ENCODE measurements at regions not wholly inside any gene's neighbourhood (a gene's known extent, or its start where the extent isn't known, plus 50 kb on each side); places are given as distances from the start of the nearest gene placed in this dataset.

GRCh38 chr5:68802430-68802829 is 291.4 kb upstream of the SLC30A5 start:
- no peaks in the 10 kb centered on the region for H3K4me1 ChIP-seq (ENCODE audit: control insufficient read depth in 1 of 2, insufficient read depth in 2 of 2, low read length in 2 of 2)
- no peak overlapping the region for H3K27ac ChIP-seq (ENCODE audit: low read length)
- H3K9me3 ChIP-seq (ENCODE audit: control insufficient read depth in 1 of 2, low read length in 2 of 2), result peaks cover 0 to 4% of the 10 kb centered on the region in 2 donors
- no peaks in the 10 kb centered on the region for H3K27me3 ChIP-seq (ENCODE audit: low read depth, low read length)
- no peak overlapping the region for H3K4me3 ChIP-seq (ENCODE audit: low read depth in 1 of 2, low read length in 2 of 2)
- no peaks in the 10 kb centered on the region for H3K36me3 ChIP-seq (ENCODE audit: control insufficient read depth in 1 of 2, insufficient read depth in 2 of 2, low read length in 2 of 2)

- H3K27me3 ChIP-seq (ENCODE audit: low read depth, low read length), result no peaks in the 10 kb centered on the region
- H3K27ac ChIP-seq (ENCODE audit: low read length), result no peak overlapping the region
- H3K4me3 ChIP-seq (ENCODE audit: low read depth in 1 of 2, low read length in 2 of 2), result no peak overlapping the region
- no peaks in the 10 kb centered on the region for H3K36me3 ChIP-seq (ENCODE audit: control insufficient read depth in 1 of 2, insufficient read depth in 2 of 2, low read length in 2 of 2)
- peaks cover 0 to 4% of the 10 kb centered on the region in 2 donors for H3K9me3 ChIP-seq (ENCODE audit: control insufficient read depth in 1 of 2, low read length in 2 of 2)
- no peaks in the 10 kb centered on the region for H3K4me1 ChIP-seq (ENCODE audit: control insufficient read depth in 1 of 2, insufficient read depth in 2 of 2, low read length in 2 of 2)
Observed at GRCh38 chr5:68803881-68804319, 289.9 kb upstream of the SLC30A5 start.

- no peak overlapping the region for H3K4me3 ChIP-seq (ENCODE audit: low read depth in 1 of 2, low read length in 2 of 2)
- peaks cover 0 to 4% of the 10 kb centered on the region in 2 donors for H3K9me3 ChIP-seq (ENCODE audit: control insufficient read depth in 1 of 2, low read length in 2 of 2)
- no peaks in the 10 kb centered on the region for H3K36me3 ChIP-seq (ENCODE audit: control insufficient read depth in 1 of 2, insufficient read depth in 2 of 2, low read length in 2 of 2)
- H3K4me1 ChIP-seq (ENCODE audit: control insufficient read depth in 1 of 2, insufficient read depth in 2 of 2, low read length in 2 of 2), result no peaks in the 10 kb centered on the region
- no peak overlapping the region for H3K27ac ChIP-seq (ENCODE audit: low read length)
- no peaks in the 10 kb centered on the region for H3K27me3 ChIP-seq (ENCODE audit: low read depth, low read length)
Observed at GRCh38 chr5:68804343-68804742, 289.5 kb upstream of the SLC30A5 start.

- no peaks in the 10 kb centered on the region for H3K36me3 ChIP-seq (ENCODE audit: control insufficient read depth in 1 of 2, insufficient read depth in 2 of 2, low read length in 2 of 2)
- H3K4me3 ChIP-seq (ENCODE audit: low read depth in 1 of 2, low read length in 2 of 2), result no peak overlapping the region
- no peaks in the 10 kb centered on the region for H3K27me3 ChIP-seq (ENCODE audit: low read depth, low read length)
- no peak overlapping the region for H3K27ac ChIP-seq (ENCODE audit: low read length)
- no peaks in the 10 kb centered on the region for H3K4me1 ChIP-seq (ENCODE audit: control insufficient read depth in 1 of 2, insufficient read depth in 2 of 2, low read length in 2 of 2)
- H3K9me3 ChIP-seq (ENCODE audit: control insufficient read depth in 1 of 2, low read length in 2 of 2), result peaks cover 0 to 4% of the 10 kb centered on the region in 2 donors
Observed at GRCh38 chr5:68805444-68805843, 288.4 kb upstream of the SLC30A5 start.

GRCh38 chr5:68817632-68818031 is 276.2 kb upstream of the SLC30A5 start:
- H3K27me3 ChIP-seq (ENCODE audit: low read depth, low read length), result no peaks in the 10 kb centered on the region
- no peak overlapping the region for H3K27ac ChIP-seq (ENCODE audit: low read length)
- H3K4me3 ChIP-seq (ENCODE audit: low read depth in 1 of 2, low read length in 2 of 2), result no peak overlapping the region
- H3K36me3 ChIP-seq (ENCODE audit: control insufficient read depth in 1 of 2, insufficient read depth in 2 of 2, low read length in 2 of 2), result no peaks in the 10 kb centered on the region
- no peaks in the 10 kb centered on the region for H3K4me1 ChIP-seq (ENCODE audit: control insufficient read depth in 1 of 2, insufficient read depth in 2 of 2, low read length in 2 of 2)
- no peaks in the 10 kb centered on the region for H3K9me3 ChIP-seq (ENCODE audit: control insufficient read depth in 1 of 2, low read length in 2 of 2)

GRCh38 chr5:68818057-68818695 is 275.6 kb upstream of the SLC30A5 start:
- no peak overlapping the region for H3K27ac ChIP-seq (ENCODE audit: low read length)
- H3K36me3 ChIP-seq (ENCODE audit: control insufficient read depth in 1 of 2, insufficient read depth in 2 of 2, low read length in 2 of 2), result no peaks in the 10 kb centered on the region
- no peak overlapping the region for H3K4me3 ChIP-seq (ENCODE audit: low read depth in 1 of 2, low read length in 2 of 2)
- H3K4me1 ChIP-seq (ENCODE audit: control insufficient read depth in 1 of 2, insufficient read depth in 2 of 2, low read length in 2 of 2), result no peaks in the 10 kb centered on the region
- H3K9me3 ChIP-seq (ENCODE audit: control insufficient read depth in 1 of 2, low read length in 2 of 2), result no peaks in the 10 kb centered on the region
- H3K27me3 ChIP-seq (ENCODE audit: low read depth, low read length), result no peaks in the 10 kb centered on the region

GRCh38 chr5:68818870-68819269 is 274.9 kb upstream of the SLC30A5 start:
- Histone ChIP-seq H3K36me3 (ENCODE audit: control insufficient read depth in 1 of 2, insufficient read depth in 2 of 2, low read length in 2 of 2) (no peaks in the 10 kb centered on the region), H3K4me3 (ENCODE audit: low read depth in 1 of 2, low read length in 2 of 2) (no peak overlapping the region), H3K27me3 (ENCODE audit: low read depth, low read length) (no peaks in the 10 kb centered on the region), H3K27ac (ENCODE audit: low read length) (no peak overlapping the region), H3K4me1 (ENCODE audit: control insufficient read depth in 1 of 2, insufficient read depth in 2 of 2, low read length in 2 of 2) (no peaks in the 10 kb centered on the region), H3K9me3 (ENCODE audit: control insufficient read depth in 1 of 2, low read length in 2 of 2) (no peaks in the 10 kb centered on the region)

GRCh38 chr5:68821056-68821455 is 272.8 kb upstream of the SLC30A5 start:
- no peaks in the 10 kb centered on the region for H3K36me3 ChIP-seq (ENCODE audit: control insufficient read depth in 1 of 2, insufficient read depth in 2 of 2, low read length in 2 of 2)
- no peaks in the 10 kb centered on the region for H3K9me3 ChIP-seq (ENCODE audit: control insufficient read depth in 1 of 2, low read length in 2 of 2)
- no peak overlapping the region for H3K4me3 ChIP-seq (ENCODE audit: low read depth in 1 of 2, low read length in 2 of 2)
- H3K27me3 ChIP-seq (ENCODE audit: low read depth, low read length), result no peaks in the 10 kb centered on the region
- no peaks in the 10 kb centered on the region for H3K4me1 ChIP-seq (ENCODE audit: control insufficient read depth in 1 of 2, insufficient read depth in 2 of 2, low read length in 2 of 2)
- H3K27ac ChIP-seq (ENCODE audit: low read length), result no peak overlapping the region

- no peaks in the 10 kb centered on the region for H3K27me3 ChIP-seq (ENCODE audit: low read depth, low read length)
- H3K4me3 ChIP-seq (ENCODE audit: low read depth in 1 of 2, low read length in 2 of 2), result no peak overlapping the region
- H3K9me3 ChIP-seq (ENCODE audit: control insufficient read depth in 1 of 2, low read length in 2 of 2), result no peaks in the 10 kb centered on the region
- H3K4me1 ChIP-seq (ENCODE audit: control insufficient read depth in 1 of 2, insufficient read depth in 2 of 2, low read length in 2 of 2), result no peaks in the 10 kb centered on the region
- no peak overlapping the region for H3K27ac ChIP-seq (ENCODE audit: low read length)
- H3K36me3 ChIP-seq (ENCODE audit: control insufficient read depth in 1 of 2, insufficient read depth in 2 of 2, low read length in 2 of 2), result no peaks in the 10 kb centered on the region
Observed at GRCh38 chr5:68822796-68823195, 271.0 kb upstream of the SLC30A5 start.

- Histone ChIP-seq H3K4me3 (ENCODE audit: low read depth in 1 of 2, low read length in 2 of 2) (no peak overlapping the region), H3K4me1 (ENCODE audit: control insufficient read depth in 1 of 2, insufficient read depth in 2 of 2, low read length in 2 of 2) (no peaks in the 10 kb centered on the region), H3K27me3 (ENCODE audit: low read depth, low read length) (no peaks in the 10 kb centered on the region), H3K27ac (ENCODE audit: low read length) (no peak overlapping the region), H3K9me3 (ENCODE audit: control insufficient read depth in 1 of 2, low read length in 2 of 2) (no peaks in the 10 kb centered on the region), H3K36me3 (ENCODE audit: control insufficient read depth in 1 of 2, insufficient read depth in 2 of 2, low read length in 2 of 2) (no peaks in the 10 kb centered on the region)
Observed at GRCh38 chr5:68823301-68823700, 270.5 kb upstream of the SLC30A5 start.

- Histone ChIP-seq H3K27me3 (ENCODE audit: low read depth, low read length) (no peaks in the 10 kb centered on the region), H3K4me1 (ENCODE audit: control insufficient read depth in 1 of 2, insufficient read depth in 2 of 2, low read length in 2 of 2) (no peaks in the 10 kb centered on the region), H3K9me3 (ENCODE audit: control insufficient read depth in 1 of 2, low read length in 2 of 2) (no peaks in the 10 kb centered on the region), H3K36me3 (ENCODE audit: control insufficient read depth in 1 of 2, insufficient read depth in 2 of 2, low read length in 2 of 2) (no peaks in the 10 kb centered on the region), H3K4me3 (ENCODE audit: low read depth in 1 of 2, low read length in 2 of 2) (no peak overlapping the region), H3K27ac (ENCODE audit: low read length) (no peak overlapping the region)
Observed at GRCh38 chr5:68830377-68830898, 263.4 kb upstream of the SLC30A5 start.

- Histone ChIP-seq H3K27me3 (ENCODE audit: low read depth, low read length) (no peaks in the 10 kb centered on the region), H3K4me3 (ENCODE audit: low read depth in 1 of 2, low read length in 2 of 2) (no peak overlapping the region), H3K4me1 (ENCODE audit: control insufficient read depth in 1 of 2, insufficient read depth in 2 of 2, low read length in 2 of 2) (no peaks in the 10 kb centered on the region), H3K27ac (ENCODE audit: low read length) (no peak overlapping the region), H3K9me3 (ENCODE audit: control insufficient read depth in 1 of 2, low read length in 2 of 2) (no peaks in the 10 kb centered on the region), H3K36me3 (ENCODE audit: control insufficient read depth in 1 of 2, insufficient read depth in 2 of 2, low read length in 2 of 2) (no peaks in the 10 kb centered on the region)
Observed at GRCh38 chr5:68834491-68834981, 259.3 kb upstream of the SLC30A5 start.
